ENCODE measurements at regions not wholly inside any gene's neighbourhood (a gene's known extent, or its start where the extent isn't known, plus 50 kb on each side); places are given as distances from the start of the nearest gene placed in this dataset.

DNA sequence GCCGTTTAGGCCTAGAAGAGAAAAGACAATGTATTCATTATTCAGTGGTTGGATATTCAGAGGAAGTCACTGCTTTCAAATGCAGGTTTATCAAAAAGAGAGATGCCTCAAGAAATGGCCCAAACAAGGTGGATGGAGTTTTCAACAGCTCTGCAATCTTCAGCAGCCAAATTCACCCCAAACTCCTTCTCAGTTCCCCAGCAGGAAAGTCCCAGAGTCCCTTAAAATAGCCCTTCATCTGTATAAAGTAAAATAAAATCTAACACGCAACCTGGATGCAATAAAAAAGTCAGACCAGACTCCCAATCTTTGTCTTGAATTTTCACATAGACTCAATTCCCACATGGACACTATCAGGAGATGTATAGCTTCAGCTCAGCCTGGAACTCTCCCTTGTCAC, 101.6 kb upstream of the SPATA12 start:
- TF ChIP-seq CTCF (IDR thresholded peaks at IDR 0.05) (no peak), EP300 (IDR thresholded peaks at IDR 0.05) (no peak), POLR2AphosphoS5 (IDR thresholded peaks at IDR 0.05) (no peak)

All from stomach (tissue), 4 donors.